ENCODE measurements at regions not wholly inside any gene's neighbourhood (a gene's known extent, or its start where the extent isn't known, plus 50 kb on each side); places are given as distances from the start of the nearest gene placed in this dataset.
A peak's percentile ranks its signal among the peaks of the same experiment; 100 is the strongest.

- H3K36me3 ChIP-seq (ENCODE audit: insufficient read depth, low read length) = no peaks in the 10 kb centered on the region
- no peaks in the 10 kb centered on the region for H3F3A ChIP-seq (ENCODE audit: low read depth)
- no peak overlapping the region for H2AFZ ChIP-seq (ENCODE audit: low read length)
- H3K4me3 ChIP-seq (ENCODE audit: low read length, poor library complexity, severe bottlenecking) = no peak overlapping the region
- H3K9me2 ChIP-seq (replicated peaks; ENCODE audit: low read depth, low read length) = no peaks in the 10 kb centered on the region
- H3K9me3 ChIP-seq (ENCODE audit: insufficient read depth, low read depth, low read length) = no peaks in the 10 kb centered on the region
- H3K79me2 ChIP-seq (ENCODE audit: insufficient read depth, low read length) = no peaks in the 10 kb centered on the region
- no peaks in the 10 kb centered on the region for H3K27me3 ChIP-seq (ENCODE audit: insufficient read depth, low read length, poor library complexity, severe bottlenecking)
- peaks cover 27% of the 10 kb centered on the region for H3K4me1 ChIP-seq (ENCODE audit: insufficient read depth, low read length, poor library complexity, severe bottlenecking)
- H4K20me1 ChIP-seq (ENCODE audit: insufficient read depth, low read length, poor library complexity, severe bottlenecking) = no peaks in the 10 kb centered on the region
- no peak overlapping the region for H3K4me2 ChIP-seq (ENCODE audit: low read depth, low read length, poor library complexity, severe bottlenecking)
- no peak overlapping the region for H3K9ac ChIP-seq (ENCODE audit: low read depth, low read length, poor library complexity, severe bottlenecking)
- no peak for TF ChIP-seq EZH2phosphoT487 (IDR thresholded peaks at IDR 0.05; ENCODE audit: borderline replicate concordance)
- peak; percentile 90 for TF ChIP-seq CTCF (conservative IDR thresholded peaks at IDR 0.05; ENCODE audit: low read length)
Observed at GRCh38 chr3:193780810-193781478, 187.9 kb downstream of the OPA1 start.

GRCh38 chr3:193782276-193782647, 189.3 kb downstream of the OPA1 start:
- H2AFZ ChIP-seq (ENCODE audit: low read length) = no peak overlapping the region
- H3K9me3 ChIP-seq (ENCODE audit: insufficient read depth, low read depth, low read length) = no peaks in the 10 kb centered on the region
- no peak overlapping the region for H3K4me2 ChIP-seq (ENCODE audit: low read depth, low read length, poor library complexity, severe bottlenecking)
- H3K4me3 ChIP-seq (ENCODE audit: low read length, poor library complexity, severe bottlenecking) = no peak overlapping the region
- no peaks in the 10 kb centered on the region for H3F3A ChIP-seq (ENCODE audit: low read depth)
- TF ChIP-seq EZH2phosphoT487 (IDR thresholded peaks at IDR 0.05; ENCODE audit: borderline replicate concordance) (no peak), CTCF (conservative IDR thresholded peaks at IDR 0.05; ENCODE audit: low read length) (no peak)
- peaks cover 20% of the 10 kb centered on the region for H3K4me1 ChIP-seq (ENCODE audit: insufficient read depth, low read length, poor library complexity, severe bottlenecking)
- no peak overlapping the region for H3K9ac ChIP-seq (ENCODE audit: low read depth, low read length, poor library complexity, severe bottlenecking)
- no peaks in the 10 kb centered on the region for H3K27me3 ChIP-seq (ENCODE audit: insufficient read depth, low read length, poor library complexity, severe bottlenecking)
- H3K79me2 ChIP-seq (ENCODE audit: insufficient read depth, low read length) = no peaks in the 10 kb centered on the region
- H3K9me2 ChIP-seq (replicated peaks; ENCODE audit: low read depth, low read length) = no peaks in the 10 kb centered on the region
- no peaks in the 10 kb centered on the region for H4K20me1 ChIP-seq (ENCODE audit: insufficient read depth, low read length, poor library complexity, severe bottlenecking)
- H3K36me3 ChIP-seq (ENCODE audit: insufficient read depth, low read length) = no peaks in the 10 kb centered on the region

GRCh38 chr3:193782747-193783146, 189.7 kb downstream of the OPA1 start:
- Histone ChIP-seq H3K79me2 (ENCODE audit: insufficient read depth, low read length) (no peaks in the 10 kb centered on the region), H3K9ac (ENCODE audit: low read depth, low read length, poor library complexity, severe bottlenecking) (no peak overlapping the region), H3K36me3 (ENCODE audit: insufficient read depth, low read length) (no peaks in the 10 kb centered on the region), H3K27me3 (ENCODE audit: insufficient read depth, low read length, poor library complexity, severe bottlenecking) (no peaks in the 10 kb centered on the region), H3K4me1 (ENCODE audit: insufficient read depth, low read length, poor library complexity, severe bottlenecking) (peaks cover 20% of the 10 kb centered on the region), H2AFZ (ENCODE audit: low read length) (no peak overlapping the region), H3K9me3 (ENCODE audit: insufficient read depth, low read depth, low read length) (no peaks in the 10 kb centered on the region), H3K4me3 (ENCODE audit: low read length, poor library complexity, severe bottlenecking) (no peak overlapping the region), H3K4me2 (ENCODE audit: low read depth, low read length, poor library complexity, severe bottlenecking) (no peak overlapping the region), H3F3A (ENCODE audit: low read depth) (no peaks in the 10 kb centered on the region), H3K9me2 (replicated peaks; ENCODE audit: low read depth, low read length) (no peaks in the 10 kb centered on the region), H4K20me1 (ENCODE audit: insufficient read depth, low read length, poor library complexity, severe bottlenecking) (no peaks in the 10 kb centered on the region)
- no peak for TF ChIP-seq EZH2phosphoT487 (IDR thresholded peaks at IDR 0.05; ENCODE audit: borderline replicate concordance)
- TF ChIP-seq CTCF (conservative IDR thresholded peaks at IDR 0.05; ENCODE audit: low read length) = no peak
